ENCODE measurements at regions not wholly inside any gene's neighbourhood (a gene's known extent, or its start where the extent isn't known, plus 50 kb on each side); places are given as distances from the start of the nearest gene placed in this dataset.

DNA sequence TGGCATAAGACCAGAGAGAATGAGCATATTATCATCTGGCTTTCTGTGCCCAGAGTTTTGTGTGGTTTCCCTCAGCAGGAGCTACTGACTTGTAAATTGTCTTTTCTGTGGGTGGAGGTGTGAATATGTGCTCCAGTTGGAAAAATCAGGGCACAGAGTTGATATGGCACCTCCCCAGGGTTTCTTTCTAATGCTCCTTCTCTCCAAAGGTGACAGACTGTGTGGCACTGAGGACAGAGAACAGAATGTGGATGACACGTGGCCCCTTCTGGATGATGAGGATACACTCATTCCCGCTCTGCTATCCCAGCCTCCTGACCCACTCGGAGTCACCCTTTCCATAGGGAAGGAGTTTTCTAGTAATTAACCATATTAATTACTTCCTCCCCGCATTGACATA is 221.0 kb downstream of the ICE1 start:
- TF ChIP-seq, protein P1, sequence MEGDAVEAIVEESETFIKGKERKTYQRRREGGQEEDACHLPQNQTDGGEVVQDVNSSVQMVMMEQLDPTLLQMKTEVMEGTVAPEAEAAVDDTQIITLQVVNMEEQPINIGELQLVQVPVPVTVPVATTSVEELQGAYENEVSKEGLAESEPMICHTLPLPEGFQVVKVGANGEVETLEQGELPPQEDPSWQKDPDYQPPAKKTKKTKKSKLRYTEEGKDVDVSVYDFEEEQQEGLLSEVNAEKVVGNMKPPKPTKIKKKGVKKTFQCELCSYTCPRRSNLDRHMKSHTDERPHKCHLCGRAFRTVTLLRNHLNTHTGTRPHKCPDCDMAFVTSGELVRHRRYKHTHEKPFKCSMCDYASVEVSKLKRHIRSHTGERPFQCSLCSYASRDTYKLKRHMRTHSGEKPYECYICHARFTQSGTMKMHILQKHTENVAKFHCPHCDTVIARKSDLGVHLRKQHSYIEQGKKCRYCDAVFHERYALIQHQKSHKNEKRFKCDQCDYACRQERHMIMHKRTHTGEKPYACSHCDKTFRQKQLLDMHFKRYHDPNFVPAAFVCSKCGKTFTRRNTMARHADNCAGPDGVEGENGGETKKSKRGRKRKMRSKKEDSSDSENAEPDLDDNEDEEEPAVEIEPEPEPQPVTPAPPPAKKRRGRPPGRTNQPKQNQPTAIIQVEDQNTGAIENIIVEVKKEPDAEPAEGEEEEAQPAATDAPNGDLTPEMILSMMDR (IDR thresholded peaks at IDR 0.05; ENCODE audit: low read depth, low read length) = no peak
- TF ChIP-seq POLR2A (IDR thresholded peaks at IDR 0.05; ENCODE audit: extremely low read depth, insufficient read length) (no peak), MYC (IDR thresholded peaks at IDR 0.05; ENCODE audit: low read depth, low read length) (no peak)

Measured in NB4 (cell line).